Caki2 (cell line): ENCODE measurements at regions not wholly inside any gene's neighbourhood (a gene's known extent, or its start where the extent isn't known, plus 50 kb on each side); places are given as distances from the start of the nearest gene placed in this dataset.

Experiments
- DNase-seq: peaks from one replicate; pipeline ENCODE4 v3.0.0-alpha.2; 2015; ENCODE audit warnings: low read depth
- in situ Hi-C: cut with HindIII; loops from 2 replicates; pipeline ENCODE4 v1.10.0; 2016; ENCODE audit warnings: low sequenced_read_pairs, low pct_unique_long_range_greater_than_20kb, mixed read lengths

DNA sequence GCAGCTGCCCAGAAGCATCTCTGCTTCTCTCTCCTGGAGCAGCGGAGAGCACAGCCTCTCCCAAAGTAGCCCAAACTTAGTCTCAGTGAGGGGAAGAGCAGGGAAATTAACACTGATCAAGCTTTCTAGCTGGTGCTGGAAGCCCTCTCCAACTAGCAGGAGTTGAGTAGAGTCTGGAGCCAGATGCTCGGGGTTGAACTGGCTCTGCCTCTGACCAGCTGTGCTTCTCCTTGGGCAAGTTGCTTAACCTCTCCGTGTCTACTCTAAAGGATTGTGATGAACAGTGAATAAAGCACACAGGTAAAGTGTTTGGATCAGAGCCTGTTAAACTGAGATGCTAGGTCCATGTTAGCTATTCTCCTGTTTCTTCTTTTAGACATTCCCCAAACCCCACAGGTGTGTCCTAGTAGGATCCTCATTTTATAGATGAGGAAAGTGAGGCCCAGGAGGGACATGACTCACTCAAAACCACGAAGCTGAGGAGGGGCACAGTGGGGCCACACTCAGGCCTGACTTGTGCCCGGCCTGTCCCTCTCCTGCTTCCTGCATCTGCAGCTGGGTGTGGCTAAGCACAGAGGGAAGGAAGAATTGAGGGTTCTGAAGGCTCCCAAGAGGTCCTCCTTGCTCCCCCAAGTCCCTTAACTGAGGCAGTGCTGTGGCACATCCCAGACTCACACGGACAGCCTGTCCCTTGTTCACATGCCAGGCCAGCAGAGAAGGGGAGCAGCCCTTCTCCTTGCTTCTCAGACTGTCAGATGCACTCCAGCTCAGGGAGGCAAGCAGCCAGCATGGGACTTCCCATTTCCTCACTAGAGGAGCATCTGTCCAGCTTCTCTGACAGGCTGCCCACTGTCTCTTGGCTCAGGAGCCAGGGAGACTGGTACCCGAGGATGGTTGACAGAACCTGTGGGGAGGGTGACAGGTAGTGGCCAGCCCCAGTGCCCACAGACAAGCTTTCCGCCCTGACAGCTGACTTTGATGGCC is 152.0 kb upstream of the IGSF21 start:
- no peak for DNase-seq
- in situ Hi-C loops, result no loop called here

DNA sequence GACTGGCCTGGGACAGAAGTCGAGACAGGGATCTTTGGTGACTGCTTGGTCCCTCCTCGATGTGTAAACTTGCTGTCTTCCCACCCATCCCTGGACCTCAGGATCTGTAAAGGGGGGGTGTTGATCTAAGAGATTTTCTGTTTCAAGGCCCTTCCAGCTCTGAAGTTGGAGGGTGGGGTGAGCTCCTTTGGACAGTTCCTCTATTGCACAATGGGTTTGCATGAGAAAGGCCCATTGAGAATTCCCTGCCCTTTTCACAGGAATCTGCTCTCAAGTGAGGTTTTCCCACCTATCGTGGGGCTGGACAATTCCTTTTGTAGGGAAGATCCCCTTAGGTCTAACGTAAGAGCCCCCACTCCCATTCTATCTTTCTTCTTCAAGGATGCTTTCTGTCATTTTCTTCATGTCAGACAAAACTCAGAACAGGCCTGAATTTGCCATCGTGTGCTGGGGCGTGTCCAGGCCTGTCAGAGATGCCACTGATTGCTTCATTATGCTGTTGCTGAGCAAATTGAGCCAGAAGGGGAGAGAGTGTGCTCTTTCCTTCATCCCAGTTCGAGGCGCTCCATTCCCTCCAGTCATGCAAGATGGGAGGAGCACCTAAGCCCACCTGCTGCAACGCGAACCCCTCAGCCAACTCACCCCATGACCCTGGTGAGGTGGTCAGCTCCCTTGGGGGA is 149.9 kb upstream of the IGSF21 start:
- in situ Hi-C loops, result no loop called here
- no peak for DNase-seq

GRCh38 chr1:17958704-17959103 is 148.9 kb upstream of the IGSF21 start:
- no peak for DNase-seq
- in situ Hi-C loops, result no loop called here

DNA sequence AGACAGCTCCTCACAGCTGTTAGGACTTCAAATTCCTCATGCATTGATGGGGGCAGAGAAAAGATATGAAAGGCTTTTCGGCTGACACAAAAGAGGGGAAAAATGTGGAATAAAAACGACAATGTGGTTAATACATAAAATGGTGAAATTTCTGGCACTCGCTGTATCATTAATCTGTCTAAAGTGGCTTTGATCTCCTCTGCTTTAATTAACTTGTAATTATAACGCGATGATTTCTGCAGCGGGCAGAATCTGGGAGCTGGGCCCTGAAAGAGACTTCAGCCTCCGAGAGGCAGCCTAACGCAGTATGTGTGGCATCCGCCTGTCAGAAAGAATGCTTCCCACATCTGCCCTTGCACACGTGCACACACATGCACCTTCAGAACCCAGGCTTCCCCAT is 144.1 kb upstream of the IGSF21 start:
- DNase-seq, result no peak
- in situ Hi-C loops, result no loop called here

- no peak for DNase-seq
- in situ Hi-C loops, result no loop called here
These were observed 142.0 kb upstream of the IGSF21 start for GRCh38 chr1:17965515-17966100.

GRCh38 chr1:17966341-17966740 is 141.3 kb upstream of the IGSF21 start:
- DNase-seq, result no peak
- in situ Hi-C loops, result no loop called here

DNA sequence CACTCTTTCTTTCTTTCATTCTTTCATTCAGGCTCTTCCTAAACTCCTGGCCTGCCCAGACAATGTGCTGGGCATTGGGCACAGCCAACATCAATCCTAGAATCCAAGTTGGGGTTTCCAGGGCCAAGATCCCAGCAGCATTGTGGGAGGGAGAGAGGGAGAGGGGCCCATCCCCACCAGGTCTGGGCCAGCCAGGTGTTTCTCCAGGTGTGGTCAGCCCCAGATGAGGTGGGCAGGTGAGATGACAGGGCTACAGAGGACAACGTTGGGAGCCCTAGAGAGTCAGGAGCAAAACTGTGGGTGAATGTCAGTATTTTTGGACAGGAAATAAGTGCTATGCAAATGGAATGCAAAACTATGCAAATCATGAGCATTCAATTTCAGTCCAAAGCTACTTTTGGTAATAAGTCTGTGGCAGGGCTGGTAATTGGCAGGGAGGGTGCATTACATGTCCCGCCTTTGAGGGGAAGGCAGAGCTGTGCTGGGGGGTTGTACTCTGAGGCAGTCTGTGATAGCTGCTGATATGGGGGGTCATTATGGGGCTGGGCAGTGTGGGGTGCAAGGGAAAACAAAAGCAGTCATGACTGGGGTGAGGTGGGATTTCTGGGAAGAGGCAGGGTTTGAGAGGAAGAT is 139.9 kb upstream of the IGSF21 start:
- in situ Hi-C loops, result no loop called here
- DNase-seq, result no peak

- in situ Hi-C loops, result no loop called here
- no peak for DNase-seq
These were observed 136.8 kb upstream of the IGSF21 start for GRCh38 chr1:17970757-17971156.

GRCh38 chr1:17973694-17974093 is 133.9 kb upstream of the IGSF21 start:
- in situ Hi-C loops, result no loop called here
- DNase-seq, result no peak

DNA sequence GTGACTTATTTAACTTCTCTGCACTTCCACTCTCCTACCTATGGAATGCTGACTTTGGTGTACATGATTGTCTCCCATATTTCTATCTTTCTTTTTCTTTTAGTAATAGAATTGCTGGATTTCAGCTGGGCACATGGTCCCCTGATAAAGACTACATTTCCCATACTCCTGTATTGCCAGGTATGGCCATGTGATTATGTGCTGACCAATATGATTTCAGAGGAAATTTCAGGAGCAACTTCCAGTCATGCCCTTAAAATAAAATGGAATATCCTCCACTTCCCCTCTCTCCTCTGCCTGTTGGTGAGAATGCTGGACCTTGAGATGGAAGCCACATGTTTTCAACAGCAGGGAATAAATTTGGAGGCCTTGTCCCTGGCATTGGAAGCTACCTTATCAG is 130.7 kb upstream of the IGSF21 start:
- in situ Hi-C loops, result no loop called here
- no peak for DNase-seq

GRCh38 chr1:17978016-17978415 is 129.6 kb upstream of the IGSF21 start:
- no peak for DNase-seq
- in situ Hi-C loops, result no loop called here

GRCh38 chr1:17979815-17980214 is 127.8 kb upstream of the IGSF21 start:
- DNase-seq, result no peak
- in situ Hi-C loops, result no loop called here

- in situ Hi-C loops, result no loop called here
These were observed 125.4 kb upstream of the IGSF21 start for GRCh38 chr1:17982197-17982596.

DNA sequence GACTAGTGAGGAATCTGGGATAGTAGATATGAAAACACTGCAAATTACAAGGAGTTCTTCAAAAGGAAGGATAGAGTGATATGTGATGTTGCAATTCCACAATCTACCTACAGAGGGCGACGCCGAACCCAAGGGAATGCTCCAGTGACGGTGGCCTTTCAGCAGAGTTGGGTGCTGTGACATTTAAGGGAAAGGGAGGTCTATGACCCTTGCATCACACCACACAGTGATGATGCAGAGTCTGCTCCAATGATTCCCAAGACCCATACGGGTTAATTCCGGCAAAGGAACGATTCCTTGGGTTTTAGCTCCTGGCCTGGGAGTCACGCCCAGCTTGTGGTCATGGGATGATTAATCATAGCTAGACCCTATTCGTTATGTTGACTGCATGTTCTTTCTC is 123.0 kb upstream of the IGSF21 start:
- in situ Hi-C loops, result no loop called here
- peak; percentile 16 for DNase-seq

More at GRCh38 chr1:17982197-17982596, 125.4 kb upstream of the IGSF21 start:
- DNase-seq, result no peak

- in situ Hi-C loops, result no loop called here
- no peak for DNase-seq
These were observed 121.4 kb upstream of the IGSF21 start for GRCh38 chr1:17986156-17986555.

DNA sequence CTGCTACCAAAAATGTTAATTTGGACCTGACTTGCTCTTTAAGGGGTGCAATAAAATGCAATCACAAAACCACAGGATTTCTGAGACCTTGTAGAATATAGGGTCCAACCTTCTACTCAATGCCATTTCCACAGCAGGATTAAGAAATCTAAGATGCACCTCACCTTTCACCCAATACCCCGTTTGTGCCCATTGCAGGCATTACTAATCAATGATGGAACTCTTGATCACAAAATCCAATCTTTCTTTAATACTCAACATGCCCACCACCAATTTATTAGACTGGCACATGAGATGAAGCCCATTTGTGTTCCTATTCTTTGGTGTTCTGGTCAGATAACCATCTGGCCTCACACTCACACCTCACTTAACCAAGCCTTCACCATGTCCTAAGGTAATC is 117.2 kb upstream of the IGSF21 start:
- in situ Hi-C loops, result no loop called here
- DNase-seq, result no peak

DNA sequence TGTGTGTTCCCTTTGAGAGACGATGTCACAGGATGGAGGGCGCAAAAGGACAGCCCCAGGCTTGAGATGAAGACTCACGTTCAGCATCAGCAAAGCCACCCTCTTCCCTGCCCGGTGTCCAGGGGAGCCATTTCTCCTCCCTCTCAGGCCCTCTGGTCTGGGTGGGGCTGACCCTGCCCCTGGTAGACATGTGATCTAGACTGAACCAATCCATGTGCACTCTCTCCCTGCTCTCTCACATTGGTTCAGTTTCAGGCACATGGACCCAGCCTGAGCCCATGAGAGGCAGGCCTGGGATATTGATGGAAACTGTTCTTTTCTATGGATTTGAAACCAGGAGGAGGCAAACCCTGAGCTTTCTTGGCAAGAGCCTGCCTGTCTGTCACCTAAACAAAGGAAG is 115.6 kb upstream of the IGSF21 start:
- no peak for DNase-seq
- in situ Hi-C loops, result no loop called here

- DNase-seq, result no peak
- in situ Hi-C loops, result no loop called here
These were observed 114.8 kb upstream of the IGSF21 start for GRCh38 chr1:17992800-17993199.

DNA sequence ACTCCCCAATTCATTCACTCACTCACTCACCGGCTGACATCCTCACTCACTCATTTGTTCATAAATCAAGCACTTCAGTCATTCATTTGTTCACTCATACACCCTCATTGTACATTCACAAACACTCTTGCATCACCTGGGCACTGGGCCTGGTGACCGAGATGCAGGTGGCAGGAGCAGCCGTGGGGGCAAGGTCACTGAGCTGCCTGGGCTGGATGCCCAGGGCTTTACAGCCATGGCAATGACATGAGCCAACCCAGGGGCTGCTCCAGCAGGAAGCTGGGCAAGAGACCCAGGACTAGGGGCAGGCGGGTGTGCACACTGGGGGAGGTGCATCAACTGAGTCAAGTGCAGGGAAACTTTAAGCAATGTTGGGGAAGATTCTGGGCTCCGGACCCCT is 113.6 kb upstream of the IGSF21 start:
- in situ Hi-C loops, result no loop called here
- DNase-seq, result no peak
